HS-27A (cell line): ENCODE measurements at regions not wholly inside any gene's neighbourhood (a gene's known extent, or its start where the extent isn't known, plus 50 kb on each side); places are given as distances from the start of the nearest gene placed in this dataset.
A peak's percentile ranks its signal among the peaks of the same experiment; 100 is the strongest.
"Not testable (repeated sequence)": the region's sequence is repeated elsewhere in the genome, so short reads cannot be mapped to it uniquely, and the experiment has no call there.

Source experiments
- DNase-seq: peaks from one replicate; pipeline ENCODE4 v3.0.0-alpha.2; 2012; ENCODE audit warnings: low read depth, missing footprints

GRCh38 chr12:78519422-78519821 is 345.2 kb upstream of the SYT1 start:
- no peak for DNase-seq

GRCh38 chr12:78530100-78530765 is 334.3 kb upstream of the SYT1 start:
- no peak for DNase-seq

DNA sequence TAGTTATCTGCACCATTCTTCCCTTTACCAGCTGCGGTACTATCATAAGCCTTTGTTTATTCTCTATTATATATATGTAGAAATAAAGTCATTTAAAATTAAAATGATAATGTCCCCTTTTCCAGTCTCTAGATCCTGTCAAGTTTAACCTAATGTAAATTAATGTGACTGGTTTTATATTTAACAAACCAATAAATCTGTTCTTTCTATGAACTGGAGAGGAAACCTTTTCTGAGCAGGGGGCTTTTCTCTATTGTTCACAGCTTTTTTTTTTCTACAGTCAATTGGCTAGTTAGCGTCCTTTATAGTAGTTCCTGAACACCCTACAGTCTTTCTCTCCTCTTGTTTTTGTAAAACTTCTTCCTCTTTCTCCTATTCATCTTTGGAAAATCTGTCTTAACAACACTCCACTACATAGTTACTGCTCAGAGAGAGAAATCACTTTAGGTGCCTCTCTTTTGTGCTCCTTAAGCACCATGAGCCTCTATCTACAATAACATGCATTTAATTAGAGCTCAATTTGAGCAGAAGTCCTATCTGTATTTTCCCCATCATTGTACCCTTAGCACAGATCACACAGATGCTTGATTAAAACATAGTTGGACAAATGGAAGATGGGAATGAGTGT is 332.6 kb upstream of the SYT1 start:
- DNase-seq: no peak

DNA sequence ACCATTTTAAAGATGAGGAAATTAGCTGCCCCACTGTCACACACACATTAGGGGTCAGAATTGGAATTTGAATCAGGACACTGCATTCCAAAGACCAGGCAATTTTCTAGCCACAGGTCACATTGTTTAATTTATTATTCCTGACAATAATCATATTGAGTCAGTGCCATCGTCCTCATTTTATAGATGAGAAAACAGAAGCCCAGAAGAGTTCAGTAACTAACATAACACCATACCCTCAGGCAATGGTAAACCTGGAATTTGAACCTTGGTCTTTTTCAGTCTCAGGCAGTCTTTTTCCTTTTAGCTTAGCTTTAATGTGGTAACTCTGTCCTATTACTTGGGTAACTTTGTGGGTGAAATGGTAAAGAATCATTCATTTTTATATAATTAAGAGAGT is 330.3 kb upstream of the SYT1 start:
- DNase-seq: no peak

DNA sequence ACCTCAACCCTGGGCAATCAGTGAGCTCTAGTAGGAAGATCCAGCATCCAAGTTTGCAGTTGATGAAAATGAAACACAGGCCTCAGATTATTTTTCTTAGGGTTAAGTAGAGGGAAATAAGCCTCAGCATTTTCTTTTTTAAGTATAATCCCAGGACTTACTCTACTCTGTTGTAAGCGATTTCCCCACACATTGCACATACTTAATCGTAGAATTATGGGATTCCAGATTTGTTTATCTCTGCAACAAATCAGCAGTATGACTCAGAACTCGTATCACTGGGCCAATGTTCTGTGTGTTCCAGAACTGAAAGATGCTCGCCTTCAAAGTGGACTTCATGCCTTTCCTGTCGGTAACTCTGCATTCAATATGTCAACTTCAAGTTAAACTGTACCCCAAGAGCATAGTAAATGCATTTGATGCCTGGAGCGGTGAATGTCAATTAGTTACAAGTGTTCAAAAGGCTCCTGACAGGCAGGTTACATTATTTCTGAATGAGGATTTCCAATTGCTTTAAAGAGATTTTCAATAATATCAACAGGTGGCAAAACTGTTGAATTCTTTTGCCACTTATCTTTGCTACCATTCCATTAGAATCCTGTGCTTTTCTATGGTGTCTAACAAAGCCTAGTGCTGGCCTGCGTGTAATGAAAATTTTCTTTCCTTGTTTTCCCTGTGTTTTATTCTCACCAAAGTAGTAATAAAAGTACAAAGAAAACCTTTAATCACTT is 323.8 kb upstream of the SYT1 start:
- no peak for DNase-seq

DNA sequence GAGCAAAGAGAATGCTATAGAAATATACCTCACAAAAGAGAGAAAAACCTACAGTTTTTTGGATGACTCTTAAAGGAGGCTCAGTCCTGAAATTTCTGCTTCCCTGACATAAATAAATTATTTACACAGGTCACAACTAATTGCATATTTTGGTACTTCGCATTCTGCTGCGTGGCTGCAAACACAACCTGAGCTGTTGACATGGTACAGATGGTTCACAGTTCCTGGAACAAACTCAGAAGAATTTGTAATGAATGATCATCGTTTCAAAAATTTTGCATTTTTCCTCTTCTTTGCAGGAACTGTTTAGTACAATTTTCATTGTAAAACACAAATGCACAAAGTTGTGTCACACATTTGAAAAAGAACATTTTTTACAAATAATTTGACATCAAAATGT is 313.7 kb upstream of the SYT1 start:
- no peak for DNase-seq

GRCh38 chr12:78555802-78556201 is 308.8 kb upstream of the SYT1 start:
- DNase-seq: no peak

- DNase-seq: no peak
Measured at GRCh38 chr12:78556651-78557050, 307.9 kb upstream of the SYT1 start.

GRCh38 chr12:78559416-78559815 is 305.2 kb upstream of the SYT1 start:
- no peak for DNase-seq

- DNase-seq: no peak
Measured at GRCh38 chr12:78559886-78560285, 304.7 kb upstream of the SYT1 start.

GRCh38 chr12:78560633-78561032 is 303.9 kb upstream of the SYT1 start:
- DNase-seq: no peak

DNA sequence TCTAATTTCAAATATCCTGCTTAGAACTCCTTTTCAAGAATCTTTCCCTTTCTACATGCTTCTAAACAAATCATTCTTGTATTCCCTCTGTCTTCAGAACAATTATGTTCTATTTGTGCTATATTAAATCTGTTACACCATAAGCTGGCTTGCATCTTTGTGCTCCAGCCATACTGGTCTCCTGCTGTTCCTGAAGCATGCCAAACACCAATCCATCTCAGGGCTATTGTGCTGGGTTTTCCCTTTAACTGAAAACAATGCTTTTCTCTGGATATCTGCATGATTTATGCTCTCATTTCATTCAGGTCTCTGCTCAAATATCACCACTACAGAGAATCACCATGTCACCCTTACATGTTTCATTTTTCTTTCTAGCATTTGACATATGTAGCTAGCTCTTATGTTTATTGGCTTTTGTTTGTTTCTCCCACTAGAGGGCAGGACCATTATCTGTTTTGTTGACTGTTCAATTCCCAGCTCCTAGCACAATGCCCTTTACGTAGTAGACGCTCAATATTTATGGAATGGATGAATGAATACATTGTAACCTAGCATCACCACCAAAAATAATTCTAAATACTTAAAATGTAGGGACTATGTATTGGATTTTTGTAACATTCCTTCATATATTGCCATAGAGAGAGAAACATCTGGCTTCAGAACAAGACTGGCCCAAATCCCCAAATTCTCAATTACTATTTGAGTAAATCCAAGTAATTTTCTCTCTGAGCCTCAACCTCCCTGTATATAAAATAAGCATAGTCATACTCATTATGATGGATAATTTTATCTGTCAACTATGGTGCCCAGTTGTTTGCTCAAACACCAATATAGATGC is 302.0 kb upstream of the SYT1 start:
- DNase-seq: peak; percentile 20

- no peak for DNase-seq
Measured at GRCh38 chr12:78563826-78564225, 300.7 kb upstream of the SYT1 start.

DNA sequence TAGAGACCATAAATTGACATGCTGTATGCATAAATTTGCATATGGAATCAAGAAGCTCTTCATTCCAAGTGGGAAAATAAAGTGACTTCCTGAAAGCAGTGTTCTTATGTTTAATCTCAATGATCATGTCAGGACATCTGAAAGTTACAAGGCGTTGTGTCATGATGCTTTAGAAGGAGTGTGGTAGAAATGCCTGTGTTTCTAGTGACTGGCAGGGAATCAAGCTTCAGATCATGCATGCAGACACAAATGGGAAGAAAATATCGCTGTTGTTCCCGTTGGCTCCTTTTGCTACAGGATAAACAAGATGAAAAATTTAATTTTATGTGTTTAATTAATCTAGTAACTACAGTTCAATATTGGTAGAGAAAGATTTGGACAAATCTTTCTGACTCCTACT is 298.1 kb upstream of the SYT1 start:
- no peak for DNase-seq

DNA sequence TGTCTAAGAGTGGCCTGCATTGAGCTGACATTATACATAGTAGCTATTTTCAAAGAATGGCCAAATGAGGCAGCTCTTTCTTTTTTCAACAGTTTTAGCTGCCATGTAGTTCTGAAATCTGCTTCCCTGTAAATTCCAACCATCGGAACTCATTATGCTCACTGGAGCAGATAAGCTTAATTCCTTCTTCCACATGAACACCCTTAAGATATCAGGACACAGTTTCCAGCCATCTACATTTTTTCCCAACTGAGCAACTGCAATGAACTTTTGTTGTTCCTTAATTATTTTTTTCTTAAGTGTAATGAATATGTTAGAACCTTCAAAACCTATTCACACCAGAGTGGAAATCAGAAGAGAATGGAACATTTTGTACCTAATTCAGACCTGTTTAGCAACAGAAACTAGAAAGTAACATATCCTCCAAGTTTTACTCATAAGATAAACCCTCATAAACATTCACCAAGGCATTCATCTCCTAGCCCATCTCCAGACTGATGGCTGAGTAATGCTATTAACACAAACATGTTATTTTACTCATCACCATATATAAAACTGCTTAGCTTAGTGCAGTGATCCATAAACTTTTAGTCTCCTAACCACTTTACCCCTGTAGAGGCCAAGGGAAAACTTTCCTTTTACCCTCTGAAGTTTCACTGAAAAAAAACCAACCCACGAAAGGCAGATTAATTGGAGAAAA is 296.1 kb upstream of the SYT1 start:
- DNase-seq: no peak

DNA sequence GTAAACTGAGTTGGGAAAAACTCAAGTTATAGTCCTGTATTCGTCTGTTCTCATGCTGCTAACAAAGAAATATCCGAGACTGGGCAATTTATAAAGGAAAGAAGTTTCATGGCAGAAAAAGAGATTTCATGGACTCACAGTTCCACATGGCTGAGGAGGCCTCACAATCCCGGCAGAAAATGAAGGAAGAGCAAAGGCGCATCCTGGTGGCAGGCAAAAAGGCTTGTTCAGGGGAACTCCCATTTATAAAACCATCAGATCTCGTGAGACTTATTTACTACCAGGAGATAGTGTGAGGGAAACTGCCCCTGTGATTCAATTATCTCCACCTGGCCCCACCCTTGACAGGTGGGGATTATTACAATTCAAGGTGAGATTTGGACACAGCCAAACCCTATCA is 292.6 kb upstream of the SYT1 start:
- DNase-seq: no peak

GRCh38 chr12:78575208-78575607 is 289.4 kb upstream of the SYT1 start:
- not testable (repeated sequence) for DNase-seq

GRCh38 chr12:78579846-78580245 is 284.7 kb upstream of the SYT1 start:
- DNase-seq: no peak

DNA sequence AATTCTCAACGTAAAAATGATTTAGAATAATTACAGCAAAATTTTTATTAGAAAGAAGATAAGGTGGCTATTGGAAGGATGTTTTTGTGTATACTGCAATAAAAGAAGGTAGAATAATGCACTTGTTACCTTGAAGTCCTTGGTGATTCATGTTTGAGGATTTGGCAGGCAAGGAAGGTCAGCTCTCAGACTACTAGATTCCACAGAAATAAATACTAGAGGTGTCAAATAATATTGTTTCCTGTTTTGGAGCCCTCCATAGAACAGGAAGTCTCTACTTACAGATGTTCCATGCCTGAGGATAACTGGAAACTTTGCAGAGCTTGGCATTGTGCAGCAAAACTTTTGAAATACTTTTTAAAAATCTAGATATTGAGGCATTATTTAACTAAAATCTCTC is 284.3 kb upstream of the SYT1 start:
- no peak for DNase-seq

DNA sequence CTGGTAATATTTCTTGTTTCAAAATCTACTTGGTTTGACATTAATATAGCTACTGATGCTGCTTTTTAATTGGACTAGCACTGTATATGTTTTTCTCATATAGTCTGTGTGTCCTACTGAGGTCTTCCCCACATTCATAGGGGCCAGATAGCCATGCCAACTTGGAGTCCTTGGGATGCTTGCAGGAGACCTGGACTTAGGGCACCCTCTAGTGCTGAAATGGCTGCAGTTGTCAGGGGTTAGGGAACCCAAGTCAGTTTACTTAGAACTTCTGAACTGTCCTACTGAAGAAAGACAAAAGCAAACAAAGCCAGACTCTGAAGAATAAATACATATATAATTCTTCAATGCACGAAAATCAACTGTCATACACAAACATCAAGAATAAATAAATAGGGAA is 279.9 kb upstream of the SYT1 start:
- DNase-seq: no peak

GRCh38 chr12:78585132-78585531 is 279.4 kb upstream of the SYT1 start:
- DNase-seq: no peak

GRCh38 chr12:78586790-78587189 is 277.8 kb upstream of the SYT1 start:
- DNase-seq: no peak
